Neural cell (in vitro differentiated cells): ENCODE measurements at regions not wholly inside any gene's neighbourhood (a gene's known extent, or its start where the extent isn't known, plus 50 kb on each side); places are given as distances from the start of the nearest gene placed in this dataset.

Experiments used
- H2AFZ ChIP-seq: fragments of 200-600, 300-800 bp; sonication (generic), shearing (Covaris generic); 2 replicates; pipeline ENCODE4 v1.6.0; 2014; ENCODE audit warnings: low read depth, mild to moderate bottlenecking, antibody characterized with exemption, low read length, moderate library complexity
- H3F3A ChIP-seq: fragments of 200-600 bp; shearing (Covaris generic); 2 replicates; pipeline ENCODE4 v1.6.1; 2016; ENCODE audit warnings: mild to moderate bottlenecking, moderate library complexity, mixed read lengths, antibody characterized with exemption, low read length; ENCODE audit not compliant: insufficient read depth, poor library complexity, severe bottlenecking
- H3K27ac ChIP-seq: fragments of 200-600, 300-800 bp; sonication (generic), shearing (Covaris generic); 2 replicates; pipeline ENCODE4 v1.5.1; 2014; ENCODE audit warnings: mild to moderate bottlenecking, low read length, moderate library complexity
- H3K27me3 ChIP-seq: fragments of 300-800, 200-600 bp; sonication (generic), shearing (Covaris generic); 2 replicates; pipeline ENCODE4 v1.6.0; 2014; ENCODE audit warnings: mild to moderate bottlenecking, low read depth, low read length, moderate library complexity; ENCODE audit not compliant: insufficient read depth
- H3K36me3 ChIP-seq: fragments of 300-800, 200-600 bp; sonication (generic), shearing (Covaris generic); 2 replicates; pipeline ENCODE4 v1.5.1; 2014; ENCODE audit warnings: mild to moderate bottlenecking, antibody characterized with exemption, low read length, moderate library complexity; ENCODE audit not compliant: insufficient read depth
- H3K4me2 ChIP-seq: fragments of 300-800, 200-600 bp; sonication (generic), shearing (Covaris generic); 2 replicates; pipeline ENCODE4 v1.6.0; 2014; ENCODE audit warnings: mild to moderate bottlenecking, low read length
- H3K4me3 ChIP-seq: fragments of 300-800, 200-600 bp; sonication (generic), shearing (Covaris generic); 2 replicates; pipeline ENCODE4 v1.5.1; 2014; ENCODE audit warnings: mild to moderate bottlenecking, low read length, moderate library complexity
- H3K79me2 ChIP-seq: fragments of 200-600 bp; shearing (Covaris generic); replicated peaks from 2 replicates; pipeline ENCODE4 v1.6.0; 2014; ENCODE audit warnings: mild to moderate bottlenecking, low read length, moderate library complexity; ENCODE audit not compliant: insufficient read depth
- H3K9ac ChIP-seq: fragments of 300-800, 200-600 bp; sonication (generic), shearing (Covaris generic); 2 replicates; pipeline ENCODE4 v1.6.1; 2016; ENCODE audit warnings: mild to moderate bottlenecking, low read length, mixed read lengths
- H3K9me2 ChIP-seq: fragments of 200-600 bp; shearing (Covaris generic); 2 replicates; pipeline ENCODE4 v1.6.1; 2016; ENCODE audit warnings: mild to moderate bottlenecking, low read length, mixed read lengths; ENCODE audit not compliant: insufficient read depth
- H3K9me3 ChIP-seq: fragments of 200-600, 300-800 bp; sonication (generic), shearing (Covaris generic); 2 replicates; pipeline ENCODE4 v1.6.1; 2016; ENCODE audit warnings: mild to moderate bottlenecking, mixed run types, low read length, moderate library complexity, mixed read lengths
- H4K20me1 ChIP-seq: fragments of 200-600 bp; shearing (Covaris generic); 2 replicates; pipeline ENCODE4 v1.6.1; 2016; ENCODE audit warnings: mild to moderate bottlenecking, mixed run types; ENCODE audit not compliant: insufficient read depth
- EP300 ChIP-seq: fragments of 450-650 bp; conservative IDR thresholded peaks from 2 replicates; pipeline ENCODE4 v1.6.1; 2014; ENCODE audit warnings: antibody characterized with exemption, mild to moderate bottlenecking, moderate library complexity; ENCODE audit not compliant: poor library complexity, severe bottlenecking
- EZH2 ChIP-seq: fragments of 200-600, 300-800 bp; shearing (Covaris generic), sonication (generic); IDR thresholded peaks from 2 replicates; pipeline ENCODE4 v1.6.1; 2014; ENCODE audit warnings: antibody characterized with exemption, low read length, borderline replicate concordance, mild to moderate bottlenecking; ENCODE audit not compliant: insufficient read depth, poor library complexity, severe bottlenecking
- MXI1 ChIP-seq: fragments of 450-650 bp; conservative IDR thresholded peaks from 2 replicates; pipeline ENCODE4 v1.6.1; 2014; ENCODE audit warnings: antibody characterized with exemption, mild to moderate bottlenecking; ENCODE audit not compliant: poor library complexity, severe bottlenecking
- POLR2AphosphoS5 ChIP-seq: IDR thresholded peaks from 2 replicates; pipeline ENCODE4 v1.6.1; 2012
- RAD21 ChIP-seq: fragments of 450-650 bp; conservative IDR thresholded peaks from 2 replicates; pipeline ENCODE4 v1.6.1; 2014; ENCODE audit warnings: antibody characterized with exemption, mild to moderate bottlenecking, moderate library complexity
- SMC3 ChIP-seq: fragments of 450-650 bp; conservative IDR thresholded peaks from 2 replicates; pipeline ENCODE4 v1.6.1; 2014; ENCODE audit warnings: antibody characterized with exemption, mild to moderate bottlenecking, moderate library complexity; ENCODE audit not compliant: poor library complexity
- TAF1 ChIP-seq: IDR thresholded peaks from 2 replicates; pipeline ENCODE4 v1.6.1; 2012; ENCODE audit warnings: low read depth
- TF ChIP-seq, protein P1 (sequence below): IDR thresholded peaks from 2 replicates; pipeline ENCODE4 v1.6.1; 2012; ENCODE audit warnings: borderline replicate concordance
- TF ChIP-seq, protein P2 (sequence below): fragments of 450-650 bp; IDR thresholded peaks from 2 replicates; pipeline ENCODE4 v1.5.1; 2014; ENCODE audit warnings: antibody characterized with exemption, mild to moderate bottlenecking, moderate library complexity; ENCODE audit not compliant: poor library complexity, severe bottlenecking

DNA sequence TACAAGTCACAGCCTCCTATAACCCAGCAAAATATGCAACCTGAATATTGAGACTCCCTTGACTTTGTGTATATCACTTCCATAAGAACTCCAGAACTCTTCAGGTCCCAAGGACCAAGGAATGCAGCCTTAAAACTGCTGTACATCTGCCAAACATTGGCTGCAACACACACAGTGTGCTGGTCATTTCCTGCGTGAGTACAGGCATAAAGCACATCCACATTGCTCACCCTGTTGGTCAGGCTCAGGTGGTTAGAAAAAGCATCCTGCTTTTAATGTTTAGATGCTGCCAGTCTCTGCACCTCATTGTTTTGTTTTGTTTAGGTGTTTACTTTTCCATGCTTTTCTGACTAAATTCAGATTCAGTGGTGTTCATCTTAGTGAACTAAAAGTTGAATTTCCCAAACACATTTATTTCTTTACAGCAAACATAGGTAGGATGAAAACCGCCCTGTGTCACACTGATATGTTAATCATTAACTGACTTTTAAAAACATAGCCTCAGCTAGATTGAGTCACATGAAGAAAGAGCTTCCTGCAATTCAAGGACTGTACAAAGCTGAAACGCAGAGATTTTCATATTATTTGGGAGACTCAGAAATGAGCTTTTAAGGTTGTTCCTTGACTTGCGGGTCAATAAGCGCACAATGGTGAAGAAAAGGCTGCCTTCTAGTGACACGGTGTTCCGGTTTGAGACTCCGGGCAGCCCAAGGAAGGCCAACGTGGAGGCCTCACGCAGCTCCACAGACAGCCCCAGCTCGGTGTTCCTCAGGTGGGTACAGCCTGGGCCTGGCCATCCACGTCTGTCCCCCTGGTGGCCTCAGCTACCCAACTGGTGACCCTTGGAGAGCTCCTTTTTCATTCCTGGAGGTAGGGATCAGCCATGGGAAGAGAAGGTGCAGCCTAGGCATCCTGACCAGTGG lies 52.2 kb upstream of the GRAMD2B start:
- Histone ChIP-seq H3K9me3 (no peaks in the 10 kb centered on the region), H3K79me2 (no peaks in the 10 kb centered on the region), H4K20me1 (no peaks in the 10 kb centered on the region), H3K9ac (no peak overlapping the region), H3K9me2 (no peaks in the 10 kb centered on the region), H3K4me2 (no peak overlapping the region), H3K27me3 (no peaks in the 10 kb centered on the region), H3K27ac (no peak overlapping the region), H3K36me3 (no peaks in the 10 kb centered on the region), H2AFZ (no peak overlapping the region), H3K4me3 (no peak overlapping the region), H3F3A (no peaks in the 10 kb centered on the region)
- TF ChIP-seq, protein P1, sequence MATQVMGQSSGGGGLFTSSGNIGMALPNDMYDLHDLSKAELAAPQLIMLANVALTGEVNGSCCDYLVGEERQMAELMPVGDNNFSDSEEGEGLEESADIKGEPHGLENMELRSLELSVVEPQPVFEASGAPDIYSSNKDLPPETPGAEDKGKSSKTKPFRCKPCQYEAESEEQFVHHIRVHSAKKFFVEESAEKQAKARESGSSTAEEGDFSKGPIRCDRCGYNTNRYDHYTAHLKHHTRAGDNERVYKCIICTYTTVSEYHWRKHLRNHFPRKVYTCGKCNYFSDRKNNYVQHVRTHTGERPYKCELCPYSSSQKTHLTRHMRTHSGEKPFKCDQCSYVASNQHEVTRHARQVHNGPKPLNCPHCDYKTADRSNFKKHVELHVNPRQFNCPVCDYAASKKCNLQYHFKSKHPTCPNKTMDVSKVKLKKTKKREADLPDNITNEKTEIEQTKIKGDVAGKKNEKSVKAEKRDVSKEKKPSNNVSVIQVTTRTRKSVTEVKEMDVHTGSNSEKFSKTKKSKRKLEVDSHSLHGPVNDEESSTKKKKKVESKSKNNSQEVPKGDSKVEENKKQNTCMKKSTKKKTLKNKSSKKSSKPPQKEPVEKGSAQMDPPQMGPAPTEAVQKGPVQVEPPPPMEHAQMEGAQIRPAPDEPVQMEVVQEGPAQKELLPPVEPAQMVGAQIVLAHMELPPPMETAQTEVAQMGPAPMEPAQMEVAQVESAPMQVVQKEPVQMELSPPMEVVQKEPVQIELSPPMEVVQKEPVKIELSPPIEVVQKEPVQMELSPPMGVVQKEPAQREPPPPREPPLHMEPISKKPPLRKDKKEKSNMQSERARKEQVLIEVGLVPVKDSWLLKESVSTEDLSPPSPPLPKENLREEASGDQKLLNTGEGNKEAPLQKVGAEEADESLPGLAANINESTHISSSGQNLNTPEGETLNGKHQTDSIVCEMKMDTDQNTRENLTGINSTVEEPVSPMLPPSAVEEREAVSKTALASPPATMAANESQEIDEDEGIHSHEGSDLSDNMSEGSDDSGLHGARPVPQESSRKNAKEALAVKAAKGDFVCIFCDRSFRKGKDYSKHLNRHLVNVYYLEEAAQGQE, result no peak
- TF ChIP-seq TAF1 (no peak), MXI1 (no peak), SMC3 (no peak), EP300 (no peak), EZH2 (no peak), RAD21 (no peak), POLR2AphosphoS5 (no peak)
- TF ChIP-seq, protein P2, sequence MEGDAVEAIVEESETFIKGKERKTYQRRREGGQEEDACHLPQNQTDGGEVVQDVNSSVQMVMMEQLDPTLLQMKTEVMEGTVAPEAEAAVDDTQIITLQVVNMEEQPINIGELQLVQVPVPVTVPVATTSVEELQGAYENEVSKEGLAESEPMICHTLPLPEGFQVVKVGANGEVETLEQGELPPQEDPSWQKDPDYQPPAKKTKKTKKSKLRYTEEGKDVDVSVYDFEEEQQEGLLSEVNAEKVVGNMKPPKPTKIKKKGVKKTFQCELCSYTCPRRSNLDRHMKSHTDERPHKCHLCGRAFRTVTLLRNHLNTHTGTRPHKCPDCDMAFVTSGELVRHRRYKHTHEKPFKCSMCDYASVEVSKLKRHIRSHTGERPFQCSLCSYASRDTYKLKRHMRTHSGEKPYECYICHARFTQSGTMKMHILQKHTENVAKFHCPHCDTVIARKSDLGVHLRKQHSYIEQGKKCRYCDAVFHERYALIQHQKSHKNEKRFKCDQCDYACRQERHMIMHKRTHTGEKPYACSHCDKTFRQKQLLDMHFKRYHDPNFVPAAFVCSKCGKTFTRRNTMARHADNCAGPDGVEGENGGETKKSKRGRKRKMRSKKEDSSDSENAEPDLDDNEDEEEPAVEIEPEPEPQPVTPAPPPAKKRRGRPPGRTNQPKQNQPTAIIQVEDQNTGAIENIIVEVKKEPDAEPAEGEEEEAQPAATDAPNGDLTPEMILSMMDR, result no peak

GRCh38 chr5:126373375-126374108 lies 49.7 kb upstream of the GRAMD2B start:
- Histone ChIP-seq H3K4me3 (no peak overlapping the region), H2AFZ (no peak overlapping the region), H3F3A (no peaks in the 10 kb centered on the region), H3K27me3 (no peaks in the 10 kb centered on the region), H3K79me2 (no peaks in the 10 kb centered on the region), H3K27ac (no peak overlapping the region), H3K36me3 (no peaks in the 10 kb centered on the region), H3K9ac (no peak overlapping the region), H3K9me3 (no peaks in the 10 kb centered on the region), H3K9me2 (no peaks in the 10 kb centered on the region), H3K4me2 (no peak overlapping the region), H4K20me1 (no peaks in the 10 kb centered on the region)
- TF ChIP-seq MXI1, result no peak
- no peak for TF ChIP-seq EZH2
- no peak for TF ChIP-seq POLR2AphosphoS5
- TF ChIP-seq, protein P1, result no peak
- no peak for TF ChIP-seq SMC3
- no peak for TF ChIP-seq TAF1
- no peak for TF ChIP-seq EP300
- TF ChIP-seq RAD21, result no peak
- TF ChIP-seq, protein P2, result no peak
